Karpas-422 (cell line): ENCODE measurements at regions not wholly inside any gene's neighbourhood (a gene's known extent, or its start where the extent isn't known, plus 50 kb on each side); places are given as distances from the start of the nearest gene placed in this dataset.

Experiments
- DNase-seq: peaks from one replicate; pipeline ENCODE4 v3.0.0-alpha.2; 2015
- H2AFZ ChIP-seq: fragments of 200-600 bp; sonication (generic); 2 replicates; pipeline ENCODE4 v1.6.1; 2014; ENCODE audit warnings: antibody characterized with exemption, low read length, mixed read lengths
- H3K27ac ChIP-seq: fragments of 200-600 bp; sonication (generic); 2 replicates; pipeline ENCODE4 v1.5.1; 2014; ENCODE audit warnings: mild to moderate bottlenecking, low read length, moderate library complexity
- H3K27me3 ChIP-seq: fragments of 200-600 bp; sonication (generic); 2 replicates; pipeline ENCODE4 v1.6.1; 2014; ENCODE audit warnings: low read length, mixed read lengths
- H3K36me3 ChIP-seq: fragments of 200-600 bp; sonication (generic); 2 replicates; pipeline ENCODE4 v1.6.1; 2014; ENCODE audit warnings: low read length, mixed read lengths; ENCODE audit not compliant: insufficient read depth
- H3K4me1 ChIP-seq: fragments of 200-600 bp; sonication (generic); 2 replicates; pipeline ENCODE4 v1.6.1; 2014; ENCODE audit warnings: mild to moderate bottlenecking, low read length, mixed read lengths
- H3K4me2 ChIP-seq: fragments of 200-600 bp; sonication (generic); 2 replicates; pipeline ENCODE4 v1.6.1; 2014; ENCODE audit warnings: low read length, low read depth, mild to moderate bottlenecking; ENCODE audit not compliant: poor library complexity, severe bottlenecking
- H3K4me3 ChIP-seq: fragments of 200-600 bp; sonication (generic); 2 replicates; pipeline ENCODE4 v1.5.1; 2014; ENCODE audit warnings: mild to moderate bottlenecking, antibody characterized with exemption, low read length, mixed read lengths
- H3K79me2 ChIP-seq: fragments of 200-600 bp; sonication (generic); 2 replicates; pipeline ENCODE4 v1.6.1; 2014; ENCODE audit warnings: mild to moderate bottlenecking, low read length, mixed read lengths
- H3K9ac ChIP-seq: fragments of 200-600 bp; sonication (generic); 2 replicates; pipeline ENCODE4 v1.6.0; 2014; ENCODE audit warnings: low read length
- H3K9me2 ChIP-seq: fragments of 200-600 bp; sonication (generic), shearing (Covaris generic); replicated peaks from 2 replicates; pipeline ENCODE4 v1.6.0; 2014; ENCODE audit warnings: mild to moderate bottlenecking, low read length, moderate library complexity; ENCODE audit not compliant: insufficient read depth
- H3K9me3 ChIP-seq: fragments of 300-700, 200-600 bp; sonication (generic); 2 replicates; pipeline ENCODE4 v1.6.1; 2014; ENCODE audit warnings: low read length, mixed read lengths
- H4K20me1 ChIP-seq: fragments of 200-600 bp; sonication (generic); 2 replicates; pipeline ENCODE4 v1.6.1; 2014; ENCODE audit warnings: mild to moderate bottlenecking, antibody characterized with exemption, low read length, low read depth; ENCODE audit not compliant: insufficient read depth

- H2AFZ ChIP-seq = no peak overlapping the region
- no peaks in the 10 kb centered on the region for H3K79me2 ChIP-seq
- H3K4me3 ChIP-seq = no peak overlapping the region
- no peaks in the 10 kb centered on the region for H3K27me3 ChIP-seq
- no peaks in the 10 kb centered on the region for H4K20me1 ChIP-seq
- DNase-seq = no peak
- H3K9me2 ChIP-seq = no peaks in the 10 kb centered on the region
- H3K9ac ChIP-seq = no peak overlapping the region
- H3K4me1 ChIP-seq = no peaks in the 10 kb centered on the region
- H3K9me3 ChIP-seq = peaks cover 23% of the 10 kb centered on the region
- no peaks in the 10 kb centered on the region for H3K36me3 ChIP-seq
- no peak overlapping the region for H3K4me2 ChIP-seq
- H3K27ac ChIP-seq = no peak overlapping the region
These were observed 220.2 kb downstream of the IRX2 start for GRCh38 chr5:2531318-2531717.

- no peaks in the 10 kb centered on the region for H3K4me1 ChIP-seq
- H3K36me3 ChIP-seq = no peaks in the 10 kb centered on the region
- no peak overlapping the region for H3K4me3 ChIP-seq
- no peaks in the 10 kb centered on the region for H4K20me1 ChIP-seq
- H2AFZ ChIP-seq = no peak overlapping the region
- H3K4me2 ChIP-seq = no peak overlapping the region
- no peaks in the 10 kb centered on the region for H3K9me2 ChIP-seq
- peaks cover 30% of the 10 kb centered on the region for H3K9me3 ChIP-seq
- H3K79me2 ChIP-seq = no peaks in the 10 kb centered on the region
- H3K27ac ChIP-seq = no peak overlapping the region
- DNase-seq = no peak
- H3K27me3 ChIP-seq = no peaks in the 10 kb centered on the region
- no peak overlapping the region for H3K9ac ChIP-seq
These were observed 220.9 kb downstream of the IRX2 start for GRCh38 chr5:2530609-2531008.

DNA sequence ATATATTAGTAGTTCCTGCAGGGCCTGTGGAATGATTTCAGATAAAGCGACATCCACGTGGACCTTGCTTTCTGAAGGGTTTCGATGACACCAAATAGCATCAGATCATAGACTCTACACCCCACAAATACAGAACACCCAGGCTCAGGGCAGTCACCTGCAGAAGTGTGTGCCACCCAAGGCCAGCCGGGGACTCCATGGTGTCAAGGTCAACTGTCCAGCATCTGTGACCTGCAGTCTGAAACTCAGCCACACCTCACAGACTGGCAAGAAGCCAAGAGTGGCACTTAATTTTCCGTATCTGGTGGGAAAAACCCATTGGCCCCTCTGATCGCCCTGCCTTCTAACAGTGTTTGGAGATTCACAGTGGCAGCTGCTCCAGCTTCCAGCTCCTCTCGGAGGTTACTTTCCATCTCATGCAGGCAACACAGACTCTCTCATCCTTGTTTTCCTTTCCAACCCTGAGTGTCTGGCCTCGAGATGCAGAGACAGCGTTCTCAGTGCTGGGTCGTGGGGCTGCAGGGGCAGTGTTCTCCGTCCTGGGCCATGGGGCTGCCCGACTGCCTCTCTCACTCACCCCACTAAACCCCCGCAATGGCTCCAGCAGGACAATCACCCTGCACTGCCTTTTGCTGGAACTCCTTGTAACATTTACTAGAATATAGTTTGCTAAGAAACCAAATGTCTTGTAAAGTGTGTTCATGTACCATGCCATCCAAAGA lies 221.9 kb downstream of the IRX2 start:
- no peak overlapping the region for H3K4me2 ChIP-seq
- peaks cover 28% of the 10 kb centered on the region for H3K9me3 ChIP-seq
- H3K36me3 ChIP-seq = no peaks in the 10 kb centered on the region
- DNase-seq = no peak
- no peaks in the 10 kb centered on the region for H3K27me3 ChIP-seq
- H3K9ac ChIP-seq = no peak overlapping the region
- H2AFZ ChIP-seq = no peak overlapping the region
- no peaks in the 10 kb centered on the region for H4K20me1 ChIP-seq
- H3K79me2 ChIP-seq = no peaks in the 10 kb centered on the region
- H3K4me3 ChIP-seq = no peak overlapping the region
- no peaks in the 10 kb centered on the region for H3K4me1 ChIP-seq
- H3K9me2 ChIP-seq = no peaks in the 10 kb centered on the region
- H3K27ac ChIP-seq = no peak overlapping the region

DNA sequence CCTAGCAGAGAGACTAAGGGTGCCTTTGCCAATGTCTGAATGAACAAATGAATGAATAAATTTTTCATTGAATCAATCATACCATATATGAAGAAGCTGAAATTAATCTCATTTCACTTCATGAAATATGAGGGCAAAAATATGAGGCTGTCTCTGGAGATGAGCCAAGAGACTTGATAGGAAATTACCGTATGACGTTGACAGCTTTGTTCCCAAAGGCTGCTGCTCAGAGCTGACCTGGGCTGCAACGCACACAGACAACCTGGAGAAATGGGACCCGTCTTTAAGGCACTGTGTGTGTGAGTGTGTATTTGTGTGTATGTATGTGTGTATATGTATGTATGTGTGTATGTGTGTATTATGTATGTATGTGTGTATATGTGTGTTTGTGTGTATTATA lies 226.1 kb downstream of the IRX2 start:
- Histone ChIP-seq H3K79me2 (no peaks in the 10 kb centered on the region), H3K4me2 (no peak overlapping the region), H3K27ac (no peak overlapping the region), H3K4me3 (no peak overlapping the region), H3K4me1 (no peaks in the 10 kb centered on the region), H2AFZ (no peak overlapping the region), H4K20me1 (no peaks in the 10 kb centered on the region), H3K9me2 (no peaks in the 10 kb centered on the region), H3K27me3 (no peaks in the 10 kb centered on the region), H3K9ac (no peak overlapping the region), H3K36me3 (no peaks in the 10 kb centered on the region), H3K9me3 (peaks cover 10% of the 10 kb centered on the region)
- DNase-seq = no peak

GRCh38 chr5:2524620-2525019 lies 226.9 kb downstream of the IRX2 start:
- Histone ChIP-seq H3K79me2 (no peaks in the 10 kb centered on the region), H3K9me2 (no peaks in the 10 kb centered on the region), H3K4me3 (no peak overlapping the region), H3K9me3 (peaks cover 10% of the 10 kb centered on the region), H3K27me3 (no peaks in the 10 kb centered on the region), H3K4me2 (no peak overlapping the region), H4K20me1 (no peaks in the 10 kb centered on the region), H3K36me3 (no peaks in the 10 kb centered on the region), H3K4me1 (no peaks in the 10 kb centered on the region), H3K9ac (no peak overlapping the region), H2AFZ (no peak overlapping the region), H3K27ac (no peak overlapping the region)
- DNase-seq = no peak

GRCh38 chr5:2523180-2523579 lies 228.3 kb downstream of the IRX2 start:
- no peaks in the 10 kb centered on the region for H4K20me1 ChIP-seq
- no peaks in the 10 kb centered on the region for H3K4me1 ChIP-seq
- H3K4me3 ChIP-seq = no peak overlapping the region
- H3K27ac ChIP-seq = no peak overlapping the region
- no peaks in the 10 kb centered on the region for H3K27me3 ChIP-seq
- H3K79me2 ChIP-seq = no peaks in the 10 kb centered on the region
- no peaks in the 10 kb centered on the region for H3K36me3 ChIP-seq
- DNase-seq = no peak
- no peak overlapping the region for H3K9ac ChIP-seq
- no peaks in the 10 kb centered on the region for H3K9me2 ChIP-seq
- peaks cover 10% of the 10 kb centered on the region for H3K9me3 ChIP-seq
- H3K4me2 ChIP-seq = no peak overlapping the region
- H2AFZ ChIP-seq = no peak overlapping the region

- Histone ChIP-seq H3K4me3 (no peak overlapping the region), H3K4me2 (no peak overlapping the region), H3K79me2 (no peaks in the 10 kb centered on the region), H4K20me1 (no peaks in the 10 kb centered on the region), H2AFZ (no peak overlapping the region), H3K36me3 (no peaks in the 10 kb centered on the region), H3K27me3 (no peaks in the 10 kb centered on the region), H3K27ac (no peak overlapping the region), H3K9me2 (no peaks in the 10 kb centered on the region), H3K4me1 (no peaks in the 10 kb centered on the region), H3K9ac (no peak overlapping the region), H3K9me3 (peaks cover 10% of the 10 kb centered on the region)
- DNase-seq = no peak
These were observed 229.1 kb downstream of the IRX2 start for GRCh38 chr5:2522372-2522771.

GRCh38 chr5:2519153-2519552 lies 232.3 kb downstream of the IRX2 start:
- DNase-seq = no peak
- Histone ChIP-seq H3K27me3 (no peaks in the 10 kb centered on the region), H3K79me2 (no peaks in the 10 kb centered on the region), H2AFZ (no peak overlapping the region), H3K9ac (no peak overlapping the region), H3K9me3 (no peaks in the 10 kb centered on the region), H3K4me1 (no peaks in the 10 kb centered on the region), H3K4me3 (no peak overlapping the region), H4K20me1 (no peaks in the 10 kb centered on the region), H3K27ac (no peak overlapping the region), H3K9me2 (no peaks in the 10 kb centered on the region), H3K36me3 (no peaks in the 10 kb centered on the region), H3K4me2 (no peak overlapping the region)
